LHCN-M2 (cell line): ENCODE measurements at regions not wholly inside any gene's neighbourhood (a gene's known extent, or its start where the extent isn't known, plus 50 kb on each side); places are given as distances from the start of the nearest gene placed in this dataset.
"Not testable (repeated sequence)": the region's sequence is repeated elsewhere in the genome, so short reads cannot be mapped to it uniquely, and the experiment has no call there.

Source experiments
- DNase-seq: peaks from one replicate; pipeline ENCODE4 v3.0.0-alpha.2; 2012; ENCODE audit warnings: low read depth

GRCh38 chr1:58255192-58255591, 291.3 kb downstream of the OMA1 start:
- DNase-seq = no peak

DNA sequence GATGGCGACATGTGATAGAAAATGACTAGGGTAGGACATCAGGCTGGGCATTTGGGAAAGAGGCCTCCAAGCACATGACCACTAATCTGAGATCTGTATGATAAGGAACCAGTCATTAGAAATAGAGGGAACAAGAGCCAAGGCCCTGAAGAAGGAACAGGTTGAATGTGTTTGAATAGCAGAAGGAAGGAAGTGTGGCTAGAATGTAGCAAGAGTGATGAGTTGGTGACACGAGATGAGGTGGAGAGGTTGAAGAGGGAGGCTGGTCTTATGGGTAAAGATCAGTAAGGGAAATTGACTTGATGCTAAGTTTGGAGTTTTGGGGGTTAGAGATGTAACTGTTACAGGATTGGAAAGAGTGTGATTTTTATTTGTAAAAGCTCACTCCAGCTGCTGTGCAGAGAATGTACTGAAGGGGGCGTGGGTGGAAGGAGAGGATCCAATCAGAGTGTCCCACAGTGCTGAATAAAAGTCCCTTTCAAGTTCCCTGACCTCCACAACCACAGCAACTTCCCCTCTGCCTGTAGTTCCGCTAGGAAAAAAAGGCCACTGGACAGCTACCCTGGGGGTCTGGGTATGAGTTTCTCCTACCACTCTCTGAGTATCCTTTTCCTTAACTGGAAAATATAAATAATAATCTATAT, 295.0 kb downstream of the OMA1 start:
- peak; percentile 3 for DNase-seq

DNA sequence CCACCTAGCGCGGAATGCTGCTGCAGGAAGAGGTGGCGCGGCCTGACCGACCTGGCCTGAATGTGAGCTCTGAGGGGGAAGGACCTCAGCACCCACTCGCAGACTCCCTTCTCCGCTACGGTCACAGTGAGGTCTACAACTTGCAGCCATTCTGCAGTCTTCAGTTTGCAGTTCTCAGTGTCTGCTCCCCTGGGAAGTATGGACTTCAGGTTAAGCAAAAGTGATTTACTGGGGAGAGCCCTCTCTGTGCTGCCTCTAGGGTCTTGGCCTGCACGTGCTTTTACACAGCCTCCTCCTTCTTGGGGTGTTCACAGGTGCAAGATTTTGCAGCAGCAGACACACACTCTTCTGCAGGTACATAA, 296.0 kb downstream of the OMA1 start:
- no peak for DNase-seq

DNA sequence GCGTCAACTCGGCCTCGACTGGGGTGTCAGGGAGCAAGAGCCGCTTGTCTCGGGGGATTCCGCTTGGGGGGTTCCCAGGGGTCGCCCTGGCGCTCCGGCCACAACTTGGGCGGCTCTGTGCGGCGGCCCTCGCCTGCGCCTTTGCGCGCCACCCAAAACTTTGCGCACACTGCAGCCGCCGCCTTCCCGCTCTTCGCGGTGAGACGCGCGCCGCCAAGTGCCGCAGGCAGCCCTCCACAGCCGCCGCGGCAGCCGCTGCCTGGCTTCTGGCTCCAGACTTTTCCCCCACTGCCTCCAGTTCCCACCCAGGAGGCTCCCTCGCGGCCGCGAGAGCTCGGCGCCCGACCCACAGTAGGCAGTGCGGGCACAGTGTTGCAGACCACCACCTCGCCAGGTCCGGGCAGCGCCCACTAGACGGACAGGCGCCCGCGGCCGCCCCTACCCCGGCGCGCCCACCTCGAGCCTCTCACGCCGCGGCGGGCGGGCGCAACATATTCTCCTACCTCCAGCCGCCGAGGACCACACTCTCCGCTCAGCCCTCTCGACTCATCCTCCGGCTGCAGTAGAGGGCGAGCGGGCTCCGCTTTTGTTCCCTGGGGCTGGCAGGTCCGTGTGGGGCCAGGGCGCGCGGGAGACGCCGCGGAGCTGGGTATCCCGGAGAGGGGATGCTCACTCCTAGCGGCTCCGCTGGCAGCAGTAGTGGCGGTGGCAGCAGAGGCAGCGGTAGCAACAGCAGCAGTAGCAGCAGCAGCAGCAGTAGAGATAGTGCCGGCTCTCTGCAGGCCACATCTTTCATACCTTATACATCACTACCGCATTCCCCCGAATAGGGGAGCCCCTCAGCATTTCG, 296.6 kb downstream of the OMA1 start:
- DNase-seq = peak; percentile 31

- no peak for DNase-seq
Measured at GRCh38 chr1:58249388-58249736, 297.2 kb downstream of the OMA1 start.

- no peak for DNase-seq
Measured at GRCh38 chr1:58248791-58249190, 297.7 kb downstream of the OMA1 start.

DNA sequence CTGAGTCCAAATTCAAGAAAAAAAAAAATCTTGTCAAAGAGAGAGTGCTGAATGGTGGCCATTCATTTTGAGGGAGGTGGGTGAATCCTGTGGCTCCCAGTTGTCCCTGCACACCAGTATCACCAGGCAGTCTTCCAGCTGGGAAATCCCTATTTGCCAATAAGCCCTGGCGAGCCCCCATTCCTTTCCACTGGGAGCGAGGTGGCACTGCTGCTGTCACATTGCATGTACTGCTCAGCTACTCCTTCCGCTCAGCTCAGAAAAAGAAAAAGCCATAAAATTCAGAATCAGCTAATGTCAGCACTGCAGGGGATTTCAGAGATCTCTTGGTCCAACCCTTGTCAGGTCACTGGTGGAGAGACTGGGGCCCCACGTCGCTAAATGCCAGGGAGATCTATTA, 298.5 kb downstream of the OMA1 start:
- DNase-seq = no peak

GRCh38 chr1:58246549-58246948, 300.0 kb downstream of the OMA1 start:
- no peak for DNase-seq

DNA sequence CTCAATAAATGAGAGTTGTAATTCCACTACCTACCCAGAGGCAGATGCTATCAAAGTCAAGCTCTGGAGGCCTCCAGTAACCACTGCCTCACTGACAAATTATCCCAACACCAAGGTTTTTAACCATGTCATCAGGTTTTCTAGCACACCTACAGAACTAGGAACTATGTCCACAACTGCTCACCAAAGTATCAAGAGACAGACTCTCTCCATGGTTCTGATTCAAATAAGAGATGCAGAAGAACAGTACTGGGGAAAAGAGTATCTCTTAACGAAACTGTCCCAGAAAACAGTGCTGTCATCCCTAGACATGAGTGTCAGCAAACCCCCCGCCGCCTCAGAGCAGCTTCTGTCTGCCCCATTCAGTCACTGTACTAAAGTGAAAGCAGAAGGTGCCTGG, 301.7 kb downstream of the OMA1 start:
- no peak for DNase-seq

DNA sequence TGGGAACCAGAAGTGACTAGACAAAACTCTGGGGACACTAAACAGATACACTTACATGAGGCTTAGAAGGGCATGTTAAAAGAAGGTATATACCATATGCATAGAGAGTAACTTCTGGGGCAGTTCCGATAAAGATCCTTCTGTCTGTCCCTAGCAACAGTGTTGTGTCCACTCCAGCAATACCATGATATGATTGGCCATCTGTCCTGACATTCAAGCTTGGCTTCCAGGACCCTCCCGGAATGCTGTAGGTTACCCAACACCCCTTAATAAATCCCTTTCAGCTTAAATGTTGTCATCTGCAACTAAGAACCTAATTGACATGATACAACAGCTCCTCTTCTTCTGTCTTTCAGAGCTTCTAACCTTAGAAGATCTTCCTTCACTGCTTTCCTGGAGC, 307.7 kb downstream of the OMA1 start:
- no peak for DNase-seq

DNA sequence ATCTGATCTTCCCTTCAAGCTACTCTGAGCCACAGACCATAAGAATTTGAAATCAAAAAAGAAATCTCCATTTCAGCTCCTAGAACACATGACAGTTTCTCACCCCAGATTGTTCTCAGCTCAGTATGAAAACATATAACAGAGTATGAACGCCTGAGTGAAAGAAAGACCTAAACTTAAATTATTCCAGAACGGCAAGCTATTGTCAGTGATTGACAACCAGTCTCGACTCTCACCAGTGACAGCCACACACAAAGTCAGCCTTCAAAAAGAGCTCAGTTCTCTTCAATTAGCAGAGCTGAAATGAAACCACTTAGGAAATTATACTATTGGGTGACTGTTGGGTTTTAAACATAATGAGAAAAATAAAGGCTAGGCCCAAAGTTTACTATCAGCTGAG, 312.8 kb downstream of the OMA1 start:
- no peak for DNase-seq

DNA sequence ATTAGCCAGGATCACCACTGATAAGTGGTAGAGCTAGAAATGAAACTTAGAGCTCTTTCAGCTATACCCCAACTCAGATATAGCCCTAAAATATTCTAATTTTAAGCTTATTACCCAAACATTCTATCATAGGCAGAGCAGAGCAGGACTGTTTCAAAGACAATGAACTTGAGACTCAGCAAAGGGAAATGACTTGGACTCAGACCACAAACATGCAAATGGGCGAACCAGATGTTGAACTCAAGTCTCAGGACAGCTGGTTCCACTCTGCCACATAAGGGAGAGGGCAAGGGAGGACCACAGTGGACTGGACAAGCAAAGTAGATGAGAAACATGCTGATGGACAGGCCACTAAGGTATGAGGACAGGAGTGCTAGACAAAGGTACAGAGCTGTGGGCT, 315.3 kb downstream of the OMA1 start:
- no peak for DNase-seq

- no peak for DNase-seq
Measured at GRCh38 chr1:58227604-58228003, 318.9 kb downstream of the OMA1 start.

- no peak for DNase-seq
Measured at GRCh38 chr1:58223522-58223921, 323.0 kb downstream of the OMA1 start.

DNA sequence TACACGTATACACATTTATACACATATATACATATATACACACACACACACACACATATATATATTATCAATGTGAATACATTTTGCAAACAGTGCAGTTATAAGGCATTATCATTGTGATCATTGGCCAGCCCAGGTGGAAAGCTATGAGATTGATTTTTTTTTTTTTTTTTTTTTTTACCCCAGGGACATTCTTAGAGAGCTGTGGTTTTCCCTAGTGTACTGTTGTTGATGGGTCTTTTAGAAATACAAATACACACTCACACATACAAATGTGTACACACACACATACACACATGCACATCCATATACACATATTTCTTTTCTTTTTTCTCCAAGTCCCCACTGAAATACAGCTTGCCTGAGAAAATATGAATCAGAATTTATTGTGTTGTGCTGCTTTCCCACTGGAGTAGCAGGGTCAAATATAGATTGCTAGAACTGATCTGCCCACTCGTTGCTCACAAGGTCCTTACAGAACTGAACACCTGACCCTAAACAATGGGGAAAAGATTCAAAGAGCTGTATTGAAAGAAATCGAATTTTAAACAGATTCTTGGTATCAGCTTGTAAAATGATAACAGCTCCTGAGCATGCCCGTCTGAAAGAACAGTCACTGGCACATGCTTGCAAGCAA, 325.6 kb downstream of the OMA1 start:
- no peak for DNase-seq

DNA sequence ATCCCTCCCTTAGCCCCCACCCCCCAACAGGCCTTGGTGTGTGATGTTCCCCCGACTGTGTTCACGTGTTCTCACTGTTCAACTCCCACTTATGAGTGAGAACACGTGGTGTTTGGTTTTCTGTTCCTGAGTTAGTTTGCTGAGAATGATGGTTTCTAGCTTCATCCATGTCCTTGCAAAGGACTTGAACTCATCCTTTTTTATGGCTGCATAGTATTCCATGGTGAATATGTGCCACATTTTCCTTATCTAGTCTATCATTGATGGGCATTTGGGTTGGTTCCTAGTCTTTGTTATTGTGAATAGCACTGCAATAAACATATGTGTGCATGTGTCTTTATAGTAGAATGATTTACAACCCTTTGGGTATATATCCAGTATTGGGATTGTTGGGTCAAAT, 330.4 kb downstream of the OMA1 start:
- not testable (repeated sequence) for DNase-seq

DNA sequence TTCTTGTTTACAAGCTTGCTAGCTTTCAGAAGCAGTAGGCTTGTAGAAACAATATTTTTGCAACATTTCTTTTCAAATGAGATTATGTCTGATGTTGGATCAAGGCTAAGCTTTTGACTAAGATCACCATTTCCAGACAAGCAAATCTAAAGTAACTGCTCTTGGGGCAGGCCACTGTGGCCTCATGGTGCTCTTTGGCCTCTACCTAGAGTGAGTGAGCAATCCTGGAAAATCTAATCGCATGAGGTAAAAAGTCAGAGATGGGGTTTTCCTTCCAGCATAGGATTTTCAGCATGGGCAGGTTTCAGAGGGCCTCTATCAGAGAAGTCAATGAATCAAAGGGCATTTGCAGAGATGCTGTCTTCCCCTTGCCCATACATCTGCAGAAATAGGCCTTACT, 331.9 kb downstream of the OMA1 start:
- DNase-seq = no peak

DNA sequence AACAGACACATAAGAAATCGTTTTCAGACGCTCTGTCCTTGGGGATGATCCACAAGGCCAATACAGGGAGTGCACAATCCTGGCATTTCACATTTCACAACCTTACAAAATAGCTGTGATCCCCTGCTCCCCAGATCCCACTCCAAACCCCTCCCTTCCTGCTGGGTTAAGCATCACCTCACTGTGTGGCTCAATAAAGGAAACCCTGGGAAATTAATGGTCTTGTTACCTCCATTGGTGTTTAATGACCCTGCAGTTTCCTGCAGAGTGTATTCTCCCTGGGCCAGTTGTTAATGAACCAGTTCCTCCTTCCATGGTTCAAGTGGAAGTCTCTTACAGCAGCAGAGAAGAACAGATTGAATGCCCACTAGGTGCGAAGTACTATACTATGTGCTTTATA, 334.7 kb downstream of the OMA1 start:
- DNase-seq = no peak

DNA sequence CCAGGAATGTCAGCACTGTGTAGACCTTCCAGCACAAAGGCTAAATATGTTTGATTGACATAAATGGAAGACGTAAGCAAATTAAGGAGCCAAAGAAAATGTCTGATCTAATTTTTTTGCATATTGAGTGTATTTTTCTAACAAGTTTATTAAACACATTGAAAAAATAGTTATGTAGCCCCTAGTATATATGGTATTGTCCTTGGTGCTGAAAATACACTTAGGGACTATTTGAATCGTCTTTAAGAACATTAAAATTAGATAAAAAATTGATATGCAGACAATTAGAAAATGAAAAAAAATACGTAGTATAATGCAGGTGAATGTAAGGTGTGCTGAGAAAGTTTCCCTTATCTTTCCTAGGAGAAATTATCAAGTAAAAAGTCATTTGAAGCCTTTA, 337.0 kb downstream of the OMA1 start:
- DNase-seq = no peak

DNA sequence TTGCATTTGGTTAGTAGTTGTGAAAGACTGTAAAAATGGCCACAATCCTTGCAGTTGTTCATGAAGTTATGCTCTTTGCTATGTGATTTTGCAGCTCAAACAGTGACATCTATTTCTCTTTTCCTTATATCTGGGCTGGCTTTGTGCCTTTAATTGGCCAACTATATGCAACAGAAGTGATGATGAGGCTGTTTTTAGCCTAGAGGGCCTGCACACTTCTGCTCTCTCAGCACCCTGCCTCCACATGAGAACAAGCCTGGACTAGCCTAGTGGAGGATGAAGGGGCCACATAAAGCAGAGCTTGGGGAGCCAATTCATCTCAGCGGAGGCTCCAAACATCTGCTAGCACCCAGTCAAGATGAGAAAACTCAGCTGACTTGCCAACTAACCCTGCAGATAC, 339.8 kb downstream of the OMA1 start:
- DNase-seq = no peak

DNA sequence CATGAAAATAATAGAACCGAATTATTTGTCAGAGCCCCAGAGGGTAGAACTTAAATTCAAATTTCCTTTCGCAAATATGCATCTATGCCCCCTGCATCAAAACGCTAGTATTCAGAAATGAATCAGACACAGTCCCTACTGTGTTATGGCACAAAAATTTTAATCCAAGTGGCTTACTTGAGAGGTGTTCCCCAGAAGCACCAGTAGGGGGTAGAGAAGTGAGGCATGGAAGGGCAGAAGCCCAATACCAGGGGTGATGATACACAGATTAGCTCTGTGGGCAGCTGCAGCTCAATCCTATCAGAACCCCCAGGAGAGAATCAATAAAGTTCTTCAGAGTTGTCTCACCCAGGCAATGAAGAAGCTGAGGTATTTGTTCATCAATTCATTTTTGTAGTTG, 342.2 kb downstream of the OMA1 start:
- no peak for DNase-seq

DNA sequence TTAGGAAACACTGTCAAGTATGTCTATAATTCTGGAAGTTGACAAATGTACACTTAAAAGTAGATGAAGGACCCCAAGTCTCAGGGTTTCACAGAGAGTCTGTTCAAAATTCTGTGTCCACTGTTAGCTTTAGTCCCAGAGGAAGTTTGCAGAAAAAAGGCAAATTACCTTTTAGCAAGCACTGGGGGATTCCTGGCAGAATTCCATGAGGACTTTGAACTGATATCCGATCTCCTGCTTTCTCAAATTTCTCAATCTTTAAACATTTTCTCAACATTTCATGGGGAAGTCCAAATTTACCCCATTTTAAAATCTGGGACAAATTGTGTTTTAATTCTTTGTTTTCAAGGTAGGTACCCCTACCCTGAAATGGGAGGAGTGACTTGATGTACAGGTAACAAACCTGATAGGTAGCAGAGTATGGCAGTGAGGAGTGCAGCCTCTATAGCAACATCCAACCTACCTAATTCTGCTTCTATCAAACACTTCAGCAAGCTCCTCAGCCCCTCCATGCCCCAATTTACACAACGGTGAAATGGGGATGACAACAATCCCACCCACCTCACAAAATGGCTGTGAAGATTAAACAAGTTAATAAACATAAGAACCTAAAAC, 344.9 kb downstream of the OMA1 start:
- DNase-seq = no peak

- DNase-seq = no peak
Measured at GRCh38 chr1:58200437-58200836, 346.1 kb downstream of the OMA1 start.
